NCI-H1092 (cell line): ENCODE measurements at regions not wholly inside any gene's neighbourhood (a gene's known extent, or its start where the extent isn't known, plus 50 kb on each side); places are given as distances from the start of the nearest gene placed in this dataset.

Experiments used
- DNase-seq: peaks from one replicate; lab custom pipeline; 2025; lab: John Stamatoyannopoulos, UW

- no peak for DNase-seq
Observed at GRCh38 chr3:161800985-161801559, 304.5 kb downstream of the OTOL1 start.

- no peak for DNase-seq
Observed at GRCh38 chr3:161818106-161818505, 321.5 kb downstream of the OTOL1 start.

- DNase-seq, result peak; percentile 23
Observed at GRCh38 chr3:161821591-161821990, 325.0 kb downstream of the OTOL1 start.

GRCh38 chr3:161822291-161822690, 325.7 kb downstream of the OTOL1 start:
- peak; percentile 19 for DNase-seq

- DNase-seq, result no peak
Observed at GRCh38 chr3:161823910-161824309, 327.3 kb downstream of the OTOL1 start.

- DNase-seq, result no peak
Observed at GRCh38 chr3:161838021-161838420, 341.4 kb downstream of the OTOL1 start.

- DNase-seq, result no peak
Observed at GRCh38 chr3:161848376-161848775, 351.8 kb downstream of the OTOL1 start.

GRCh38 chr3:161851941-161852566, 355.4 kb downstream of the OTOL1 start:
- no peak for DNase-seq

GRCh38 chr3:161852744-161853143, 356.1 kb downstream of the OTOL1 start:
- no peak for DNase-seq

GRCh38 chr3:161854232-161854771, 357.7 kb downstream of the OTOL1 start:
- no peak for DNase-seq

- DNase-seq, result no peak
Observed at GRCh38 chr3:161859057-161859456, 362.4 kb downstream of the OTOL1 start.

GRCh38 chr3:161859865-161860450, 363.4 kb downstream of the OTOL1 start:
- no peak for DNase-seq

- DNase-seq, result no peak
Observed at GRCh38 chr3:161863775-161864174, 367.2 kb downstream of the OTOL1 start.

- DNase-seq, result no peak
Observed at GRCh38 chr3:161866176-161866575, 369.6 kb downstream of the OTOL1 start.

GRCh38 chr3:161875483-161875882, 378.9 kb downstream of the OTOL1 start:
- DNase-seq, result no peak

- no peak for DNase-seq
Observed at GRCh38 chr3:161879470-161879869, 382.9 kb downstream of the OTOL1 start.

- DNase-seq, result no peak
Observed at GRCh38 chr3:161884830-161885229, 388.2 kb downstream of the OTOL1 start.

- DNase-seq, result no peak
Observed at GRCh38 chr3:161890147-161890625, 393.6 kb downstream of the OTOL1 start.

GRCh38 chr3:161893972-161894371, 397.4 kb downstream of the OTOL1 start:
- DNase-seq, result no peak

- no peak for DNase-seq
Observed at GRCh38 chr3:161894657-161895056, 398.0 kb downstream of the OTOL1 start.

GRCh38 chr3:161905520-161906132, 409.0 kb downstream of the OTOL1 start:
- no peak for DNase-seq

GRCh38 chr3:161913786-161914389, 417.3 kb downstream of the OTOL1 start:
- DNase-seq, result no peak
